HS-27A (cell line): ENCODE measurements at regions not wholly inside any gene's neighbourhood (a gene's known extent, or its start where the extent isn't known, plus 50 kb on each side); places are given as distances from the start of the nearest gene placed in this dataset.
"Not testable (repeated sequence)": the region's sequence is repeated elsewhere in the genome, so short reads cannot be mapped to it uniquely, and the experiment has no call there.

Experiments used
- DNase-seq: peaks from one replicate; pipeline ENCODE4 v3.0.0-alpha.2; 2012; ENCODE audit warnings: low read depth, missing footprints

- no peak for DNase-seq
Measured at GRCh38 chr2:10223932-10224720, 78.6 kb upstream of the HPCAL1 start.

- DNase-seq, result no peak
Measured at GRCh38 chr2:10224734-10225133, 78.0 kb upstream of the HPCAL1 start.

DNA sequence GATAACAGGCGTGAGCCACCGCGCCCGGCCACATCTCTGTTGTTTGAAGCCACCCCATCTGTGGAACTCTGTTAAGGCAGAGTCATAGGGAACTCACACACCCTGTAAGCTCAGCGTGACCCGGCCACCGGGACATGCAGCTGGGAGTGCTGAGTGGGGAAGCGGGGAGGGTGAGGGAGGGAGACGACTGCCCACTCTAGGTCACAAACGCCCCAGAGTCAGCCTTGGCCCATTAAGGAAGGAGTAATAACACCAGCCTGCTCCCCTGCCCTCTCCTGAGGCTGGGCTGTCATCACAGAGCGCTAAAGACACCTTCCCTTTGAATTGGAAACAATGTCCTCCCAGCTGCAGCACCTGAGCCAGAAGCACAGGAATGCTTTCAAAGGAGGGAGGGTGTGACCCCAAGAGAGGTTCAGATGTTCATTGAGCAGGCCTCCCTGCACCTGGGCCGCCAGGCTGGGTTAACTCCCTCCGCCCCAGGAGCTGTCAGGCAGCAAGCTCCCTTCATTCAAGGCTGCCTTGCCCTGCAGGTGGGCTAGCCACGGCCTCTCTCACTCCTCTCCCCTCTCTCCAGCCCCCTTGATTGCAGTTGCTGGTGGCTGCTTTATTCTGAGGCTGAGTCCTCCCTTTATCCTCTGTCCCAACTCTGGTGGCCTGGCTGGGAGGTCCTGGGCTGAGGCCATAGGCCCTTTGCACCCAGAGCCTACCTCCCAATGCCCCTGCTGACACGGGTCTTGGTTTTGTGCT lies 77.2 kb upstream of the HPCAL1 start:
- no peak for DNase-seq

GRCh38 chr2:10226038-10226724 lies 76.5 kb upstream of the HPCAL1 start:
- no peak for DNase-seq

DNA sequence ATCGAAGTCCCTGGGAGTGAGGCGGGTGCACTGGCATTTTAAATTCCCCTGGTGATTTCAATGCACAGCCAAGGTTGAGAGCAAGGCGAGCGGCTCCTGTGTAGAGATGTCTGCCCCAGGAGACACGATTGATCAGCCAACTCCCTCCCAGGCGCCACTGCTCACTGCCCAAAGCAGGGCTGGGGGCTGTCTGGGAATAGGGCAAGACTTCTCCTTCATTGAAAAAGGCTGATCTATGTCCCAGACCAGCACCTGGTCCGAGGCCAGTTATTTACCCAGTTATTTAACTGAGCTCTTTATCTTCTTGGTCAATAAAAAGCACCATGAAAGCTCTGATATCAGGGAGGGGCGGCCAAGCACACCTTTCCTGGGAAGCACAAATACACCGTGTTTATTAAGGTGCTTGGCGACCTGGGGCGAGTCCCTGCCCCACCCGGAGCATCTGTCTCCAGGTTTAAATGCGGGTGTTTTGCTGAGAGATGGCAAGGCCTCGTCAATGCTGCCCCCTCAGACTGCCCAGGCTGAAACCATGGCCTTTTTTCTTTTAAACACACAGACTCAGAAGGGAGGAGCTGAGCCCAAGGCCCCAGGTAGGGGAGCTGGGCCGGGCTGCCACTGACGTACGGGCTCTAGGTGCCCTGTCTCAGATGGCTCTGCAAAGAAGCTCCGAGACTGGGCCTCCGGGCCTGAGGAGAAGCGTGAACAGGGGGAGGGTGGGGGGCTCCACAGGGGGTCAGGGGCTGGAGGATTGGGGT lies 73.9 kb upstream of the HPCAL1 start:
- DNase-seq, result no peak

DNA sequence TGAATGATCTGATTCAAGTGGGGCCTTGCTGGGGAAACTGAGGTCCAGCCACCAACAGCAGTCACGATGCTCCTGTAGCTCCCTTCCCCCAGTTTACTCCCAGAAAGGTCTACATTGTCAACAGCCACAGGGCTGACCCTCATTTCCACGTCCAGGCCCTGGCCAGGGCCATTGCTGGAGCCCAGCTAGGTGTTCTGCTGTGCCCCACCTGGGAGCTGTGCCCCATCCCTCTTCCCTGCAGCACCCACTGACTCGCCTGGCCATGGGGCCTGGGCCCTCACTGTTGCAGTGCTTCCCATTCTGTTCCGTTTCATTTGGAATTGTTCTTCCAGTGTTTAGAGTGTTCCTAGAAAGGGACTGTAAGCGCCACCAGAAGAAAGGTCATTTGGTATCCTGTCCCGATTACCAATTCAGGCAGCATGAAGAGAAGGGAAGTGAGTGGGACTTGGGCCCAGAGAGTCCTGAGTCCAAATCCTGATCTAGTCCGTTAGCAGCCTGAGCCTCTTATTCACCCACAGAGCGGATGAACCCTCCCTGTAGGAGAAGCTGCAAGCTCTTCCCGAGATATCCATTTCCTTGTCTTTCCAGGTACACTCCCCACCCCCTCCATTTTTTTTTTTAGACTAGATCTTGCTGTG lies 73.1 kb upstream of the HPCAL1 start:
- no peak for DNase-seq

GRCh38 chr2:10230499-10230898 lies 72.2 kb upstream of the HPCAL1 start:
- DNase-seq, result no peak

DNA sequence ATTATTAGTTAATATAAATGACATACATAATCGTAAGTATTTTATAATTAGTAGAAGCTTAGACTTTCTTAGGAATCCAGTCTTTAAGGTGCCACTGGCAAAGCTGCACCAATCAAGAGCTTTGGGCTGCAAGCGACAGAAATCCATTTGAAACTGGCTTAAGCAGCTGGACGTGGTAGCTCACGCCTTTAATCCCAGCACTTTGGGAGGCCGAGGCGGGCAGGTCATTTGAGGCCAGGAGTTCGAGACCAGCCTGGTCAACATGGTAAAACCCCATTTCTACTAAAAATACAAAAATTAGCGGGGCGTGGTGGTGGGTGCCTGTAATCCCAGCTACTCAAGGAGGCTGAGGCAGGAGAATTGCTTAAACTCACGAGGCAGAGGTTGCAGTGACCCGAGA lies 71.8 kb upstream of the HPCAL1 start:
- DNase-seq, result not testable (repeated sequence)

DNA sequence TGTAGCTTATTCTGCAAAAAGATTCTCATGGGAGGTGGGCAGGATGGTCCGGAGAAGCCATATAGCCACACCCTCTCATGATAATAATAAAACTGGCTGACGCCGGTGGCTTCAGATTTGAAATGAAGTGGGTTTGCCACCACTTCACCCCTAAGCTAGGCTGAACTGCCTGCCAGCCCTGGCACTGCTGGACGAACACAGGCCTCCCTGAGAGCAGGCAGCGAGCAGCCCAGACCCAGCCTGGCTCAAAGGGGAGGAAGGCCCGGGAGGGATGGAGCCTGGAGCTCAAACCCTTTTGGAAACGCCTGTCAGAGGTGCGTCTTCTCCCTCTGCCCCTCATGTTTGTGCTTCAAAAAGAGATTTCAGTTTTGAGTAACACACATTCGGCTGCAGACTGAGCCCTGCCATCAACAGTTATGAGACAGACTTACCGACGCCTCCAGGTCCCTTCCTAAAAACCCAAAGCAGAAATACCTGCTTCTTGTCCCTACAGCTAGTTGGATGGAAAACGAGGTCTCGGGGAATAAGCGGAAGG lies 71.1 kb upstream of the HPCAL1 start:
- no peak for DNase-seq

DNA sequence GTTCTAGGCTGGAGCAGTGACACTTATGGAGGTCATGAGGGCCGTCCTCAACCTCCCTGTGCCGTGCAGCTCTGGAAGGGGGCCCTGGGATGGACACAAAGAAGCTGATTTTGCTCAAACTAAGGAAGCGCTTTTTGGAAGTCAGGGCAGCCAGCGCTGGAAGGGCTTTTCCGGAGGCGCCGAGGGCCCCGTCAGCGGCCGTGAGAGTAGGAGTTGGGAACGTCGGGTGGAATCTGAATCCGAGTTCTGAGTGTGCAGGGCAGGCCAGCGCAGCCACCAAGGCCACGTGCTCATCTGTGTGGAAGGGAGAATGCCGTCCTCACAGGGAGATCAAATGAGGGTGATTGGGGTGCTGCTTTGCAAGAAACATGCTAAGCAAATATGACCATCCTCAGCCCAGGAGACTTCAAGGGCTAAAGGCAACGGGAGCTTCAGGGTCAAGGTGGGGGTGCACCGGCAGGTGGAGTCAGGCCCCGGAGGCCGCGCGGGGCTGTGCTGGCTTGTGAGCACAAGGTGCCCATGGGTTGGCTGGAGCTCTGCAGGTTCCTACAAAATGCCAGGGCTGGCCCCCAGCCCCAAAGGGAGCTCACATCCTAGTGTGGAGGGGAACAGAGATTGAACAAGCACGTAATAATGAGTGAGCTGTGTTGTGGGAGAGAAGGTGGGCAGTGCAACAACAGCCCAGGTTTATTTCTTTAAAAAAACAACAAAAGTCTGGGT lies 70.4 kb upstream of the HPCAL1 start:
- DNase-seq, result no peak

DNA sequence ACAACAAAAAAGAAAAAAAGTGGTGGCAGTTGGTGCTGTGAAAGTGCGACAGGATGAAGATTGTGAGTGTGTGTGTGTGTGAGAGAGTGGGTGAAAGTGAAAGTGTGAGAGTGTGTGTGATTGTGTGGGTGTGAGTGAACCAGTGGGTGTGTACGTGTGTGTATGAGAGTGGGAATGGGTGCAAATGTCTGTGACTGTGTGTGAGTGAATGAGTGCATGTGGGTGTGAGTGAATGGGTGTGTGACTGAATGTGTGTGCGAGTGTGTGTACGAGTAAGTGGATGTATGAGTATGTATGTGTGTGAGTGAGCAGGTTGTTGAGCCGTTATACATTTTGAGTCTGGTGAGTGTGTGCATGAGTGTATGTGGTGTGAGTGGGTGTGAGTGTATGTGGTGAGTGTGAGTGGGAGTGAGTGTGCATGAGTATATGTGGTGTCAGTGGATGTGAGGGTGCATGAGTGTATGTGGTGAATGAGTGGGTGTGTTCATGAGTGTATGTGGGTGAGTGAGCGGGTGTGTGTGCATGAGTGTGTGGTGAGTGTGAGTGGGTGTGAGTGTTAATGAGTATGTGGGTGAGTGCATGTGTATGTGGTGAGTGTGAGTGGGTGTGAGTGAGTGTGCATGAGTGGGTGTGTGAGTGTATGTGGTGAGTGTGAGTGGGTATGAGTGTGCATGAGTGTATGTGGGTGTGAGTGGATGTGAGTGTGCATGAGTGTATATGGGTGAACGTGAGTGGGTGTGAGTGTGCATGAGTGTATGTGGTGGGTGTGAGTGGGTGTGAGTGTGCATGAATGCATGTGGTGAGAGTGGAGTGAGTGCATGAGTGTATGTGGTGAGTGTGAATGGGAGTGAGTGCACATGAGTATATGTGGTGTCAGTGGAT lies 69.3 kb upstream of the HPCAL1 start:
- DNase-seq, result no peak

GRCh38 chr2:10234013-10234306 lies 68.7 kb upstream of the HPCAL1 start:
- DNase-seq, result no peak

GRCh38 chr2:10234409-10235094 lies 68.2 kb upstream of the HPCAL1 start:
- no peak for DNase-seq

- no peak for DNase-seq
Measured at GRCh38 chr2:10235099-10235908, 67.4 kb upstream of the HPCAL1 start.

GRCh38 chr2:10235909-10236550 lies 66.7 kb upstream of the HPCAL1 start:
- no peak for DNase-seq

GRCh38 chr2:10236571-10237391 lies 65.9 kb upstream of the HPCAL1 start:
- no peak for DNase-seq
